GM23338 (cell line): ENCODE measurements at regions not wholly inside any gene's neighbourhood (a gene's known extent, or its start where the extent isn't known, plus 50 kb on each side); places are given as distances from the start of the nearest gene placed in this dataset.

Experiments
- ATAC-seq: fragments of 200-7000 bp; cut with Tn5 transposase; 3 replicates; pipeline ENCODE4 v1.9.1; 2020
- DNase-seq: peaks from one replicate; pipeline ENCODE4 v3.0.0-alpha.2; 2015; ENCODE audit warnings: low spot score
- H2AFZ ChIP-seq: fragments of 200-600 bp; sonication (generic); 2 replicates; pipeline ENCODE4 v1.8.0; 2016; ENCODE audit warnings: antibody characterized with exemption, mild to moderate bottlenecking, moderate library complexity
- H3F3A ChIP-seq: fragments of 200-600 bp; sonication (generic); replicated peaks from 2 replicates; pipeline ENCODE4 v1.8.0; 2017; ENCODE audit warnings: antibody characterized with exemption, mixed run types, low read depth
- H3K27ac ChIP-seq: fragments of 200-600 bp; sonication (generic); 2 replicates; pipeline ENCODE4 v1.6.1; 2016; ENCODE audit warnings: low read depth
- H3K27me3 ChIP-seq: fragments of 200-600 bp; sonication (generic); 2 replicates; pipeline ENCODE4 v1.8.0; 2016; ENCODE audit warnings: mild to moderate bottlenecking, mixed run types, moderate library complexity; ENCODE audit not compliant: insufficient read depth
- H3K36me3 ChIP-seq: fragments of 200-600 bp; sonication (generic); 2 replicates; pipeline ENCODE4 v1.8.0; 2016; ENCODE audit warnings: mild to moderate bottlenecking; ENCODE audit not compliant: insufficient read depth
- H3K4me1 ChIP-seq: fragments of 200-600 bp; sonication (generic); 2 replicates; pipeline ENCODE4 v1.8.0; 2016; ENCODE audit warnings: mild to moderate bottlenecking, moderate library complexity; ENCODE audit not compliant: insufficient read depth
- H3K4me2 ChIP-seq: fragments of 200-600 bp; sonication (generic); 2 replicates; pipeline ENCODE4 v1.7.1; 2017; ENCODE audit warnings: mixed run types
- H3K4me3 ChIP-seq: fragments of 200-600 bp; sonication (generic); 2 replicates; pipeline ENCODE4 v1.6.1; 2016; ENCODE audit warnings: mixed run types
- H3K79me2 ChIP-seq: fragments of 200-600 bp; sonication (generic); replicated peaks from 2 replicates; pipeline ENCODE4 v1.8.0; 2017; ENCODE audit warnings: mild to moderate bottlenecking; ENCODE audit not compliant: insufficient read depth
- H3K9me2 ChIP-seq: fragments of 200-600 bp; sonication (generic); 2 replicates; pipeline ENCODE4 v1.8.0; 2017; ENCODE audit not compliant: insufficient read depth
- H4K20me1 ChIP-seq: fragments of 200-600 bp; sonication (generic); replicated peaks from 2 replicates; pipeline ENCODE4 v1.8.0; 2017; ENCODE audit warnings: mild to moderate bottlenecking; ENCODE audit not compliant: insufficient read depth
- H3K27ac Mint-ChIP-seq: 2 replicates; pipeline ENCODE4 v1.8.0; 2020; ENCODE audit warnings: inconsistent platforms, mild to moderate bottlenecking, moderate library complexity, mixed read lengths
- H3K27me3 Mint-ChIP-seq: 3 replicates; pipeline ENCODE4 v1.8.0; 2022; ENCODE audit warnings: low read depth, mild to moderate bottlenecking, moderate library complexity, mixed read lengths, inconsistent platforms; ENCODE audit not compliant: insufficient read depth, poor library complexity
- H3K36me3 Mint-ChIP-seq: 3 replicates; pipeline ENCODE4 v1.8.0; 2021; ENCODE audit warnings: low read depth, mild to moderate bottlenecking, inconsistent platforms, moderate library complexity, mixed read lengths
- H3K4me1 Mint-ChIP-seq: 3 replicates; pipeline ENCODE4 v1.8.0; 2020; ENCODE audit warnings: mild to moderate bottlenecking, inconsistent platforms, mixed read lengths
- H3K4me3 Mint-ChIP-seq: 3 replicates; pipeline ENCODE4 v1.8.0; 2021; ENCODE audit warnings: moderate library complexity, mild to moderate bottlenecking, inconsistent platforms, mixed read lengths
- H3K9me3 Mint-ChIP-seq: 3 replicates; pipeline ENCODE4 v1.8.0; 2020; ENCODE audit warnings: moderate library complexity, mild to moderate bottlenecking, inconsistent platforms, mixed read lengths
- CREB1 ChIP-seq: fragments of 250-450 bp; sonication (Bioruptor Pico); IDR thresholded peaks from 2 replicates; pipeline ENCODE4 v1.5.0; 2020; ENCODE audit warnings: low read depth, mild to moderate bottlenecking, moderate library complexity
- EZH2 ChIP-seq: fragments of 200-600 bp; sonication (generic); IDR thresholded peaks from one replicate; pipeline ENCODE4 v1.8.0; 2017; ENCODE audit warnings: antibody characterized with exemption, mild to moderate bottlenecking, low read depth; ENCODE audit not compliant: unreplicated experiment
- EZH2phosphoT487 ChIP-seq: fragments of 200-600 bp; sonication (generic); IDR thresholded peaks from one replicate; pipeline ENCODE4 v1.8.1; 2018; ENCODE audit warnings: antibody characterized with exemption; ENCODE audit not compliant: unreplicated experiment
- JUNB ChIP-seq: IDR thresholded peaks from one replicate; pipeline ENCODE4 v1.6.1; 2016; ENCODE audit warnings: antibody characterized with exemption; ENCODE audit not compliant: unreplicated experiment
- NANOG ChIP-seq: IDR thresholded peaks from 2 replicates; pipeline ENCODE4 v1.6.1; 2016; ENCODE audit warnings: antibody characterized with exemption, borderline replicate concordance
- REST ChIP-seq: IDR thresholded peaks from one replicate; pipeline ENCODE4 v1.6.1; 2018; ENCODE audit warnings: antibody characterized with exemption; ENCODE audit not compliant: unreplicated experiment
- ZNF114 ChIP-seq: fragments of 250-450 bp; sonication (Bioruptor Pico); IDR thresholded peaks from 2 replicates; pipeline ENCODE4 v1.5.0; 2020; ENCODE audit warnings: mild to moderate bottlenecking, moderate library complexity
- ZNF331 ChIP-seq: fragments of 250-450 bp; sonication (Bioruptor Pico); IDR thresholded peaks from 2 replicates; pipeline ENCODE4 v1.5.0; 2020; ENCODE audit warnings: low read depth, mild to moderate bottlenecking, moderate library complexity
- TF ChIP-seq, protein P1 (sequence below), 2 experiments: fragments of 200-600 bp in 1 of 2; sonication (generic) in 1 of 2; conservative IDR thresholded peaks; 2 replicates each; pipeline versions ENCODE4 v1.5.1 to v1.6.1; 2016 to 2017; ENCODE audit warnings: antibody characterized with exemption in 2 of 2, low read depth in 2 of 2, mild to moderate bottlenecking in 2 of 2, moderate library complexity in 1 of 2
- TF ChIP-seq, protein P2 (sequence below): IDR thresholded peaks from 2 replicates; pipeline ENCODE4 v1.6.1; 2016; ENCODE audit warnings: antibody characterized with exemption
- TF ChIP-seq, protein P3 (sequence below): fragments of 250-450 bp; sonication (Bioruptor Pico); IDR thresholded peaks from 2 replicates; pipeline ENCODE4 v1.5.0; 2020; ENCODE audit warnings: mild to moderate bottlenecking, moderate library complexity

GRCh38 chr18:24593886-24594285, 133.4 kb downstream of the HRH4 start:
- Histone ChIP-seq H3F3A (no peaks in the 10 kb centered on the region), H4K20me1 (no peaks in the 10 kb centered on the region), H3K27ac (no peak overlapping the region), H3K4me2 (no peak overlapping the region), H3K9me2 (0 out of 2 replicates have a peak, but pooled peaks cover 6% of the 10 kb centered on the region), H3K79me2 (no peaks in the 10 kb centered on the region), H3K27me3 (no peaks in the 10 kb centered on the region), H3K4me3 (no peak overlapping the region), H3K4me1 (no peaks in the 10 kb centered on the region), H3K36me3 (no peaks in the 10 kb centered on the region), H2AFZ (no peak overlapping the region)
- TF ChIP-seq REST = no peak
- TF ChIP-seq CREB1 (CRISPR knock-in tag) = no peak
- TF ChIP-seq, protein P1, sequence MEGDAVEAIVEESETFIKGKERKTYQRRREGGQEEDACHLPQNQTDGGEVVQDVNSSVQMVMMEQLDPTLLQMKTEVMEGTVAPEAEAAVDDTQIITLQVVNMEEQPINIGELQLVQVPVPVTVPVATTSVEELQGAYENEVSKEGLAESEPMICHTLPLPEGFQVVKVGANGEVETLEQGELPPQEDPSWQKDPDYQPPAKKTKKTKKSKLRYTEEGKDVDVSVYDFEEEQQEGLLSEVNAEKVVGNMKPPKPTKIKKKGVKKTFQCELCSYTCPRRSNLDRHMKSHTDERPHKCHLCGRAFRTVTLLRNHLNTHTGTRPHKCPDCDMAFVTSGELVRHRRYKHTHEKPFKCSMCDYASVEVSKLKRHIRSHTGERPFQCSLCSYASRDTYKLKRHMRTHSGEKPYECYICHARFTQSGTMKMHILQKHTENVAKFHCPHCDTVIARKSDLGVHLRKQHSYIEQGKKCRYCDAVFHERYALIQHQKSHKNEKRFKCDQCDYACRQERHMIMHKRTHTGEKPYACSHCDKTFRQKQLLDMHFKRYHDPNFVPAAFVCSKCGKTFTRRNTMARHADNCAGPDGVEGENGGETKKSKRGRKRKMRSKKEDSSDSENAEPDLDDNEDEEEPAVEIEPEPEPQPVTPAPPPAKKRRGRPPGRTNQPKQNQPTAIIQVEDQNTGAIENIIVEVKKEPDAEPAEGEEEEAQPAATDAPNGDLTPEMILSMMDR (conservative IDR thresholded peaks at IDR 0.05; ENCODE audit: low read depth in 2 of 2) = no peak
- TF ChIP-seq ZNF114 (CRISPR knock-in tag) = no peak
- TF ChIP-seq NANOG = no peak
- TF ChIP-seq JUNB = no peak
- TF ChIP-seq, protein P2, sequence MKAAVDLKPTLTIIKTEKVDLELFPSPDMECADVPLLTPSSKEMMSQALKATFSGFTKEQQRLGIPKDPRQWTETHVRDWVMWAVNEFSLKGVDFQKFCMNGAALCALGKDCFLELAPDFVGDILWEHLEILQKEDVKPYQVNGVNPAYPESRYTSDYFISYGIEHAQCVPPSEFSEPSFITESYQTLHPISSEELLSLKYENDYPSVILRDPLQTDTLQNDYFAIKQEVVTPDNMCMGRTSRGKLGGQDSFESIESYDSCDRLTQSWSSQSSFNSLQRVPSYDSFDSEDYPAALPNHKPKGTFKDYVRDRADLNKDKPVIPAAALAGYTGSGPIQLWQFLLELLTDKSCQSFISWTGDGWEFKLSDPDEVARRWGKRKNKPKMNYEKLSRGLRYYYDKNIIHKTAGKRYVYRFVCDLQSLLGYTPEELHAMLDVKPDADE = no peak
- TF ChIP-seq ZNF331 (CRISPR knock-in tag) = no peak
- TF ChIP-seq, protein P3, sequence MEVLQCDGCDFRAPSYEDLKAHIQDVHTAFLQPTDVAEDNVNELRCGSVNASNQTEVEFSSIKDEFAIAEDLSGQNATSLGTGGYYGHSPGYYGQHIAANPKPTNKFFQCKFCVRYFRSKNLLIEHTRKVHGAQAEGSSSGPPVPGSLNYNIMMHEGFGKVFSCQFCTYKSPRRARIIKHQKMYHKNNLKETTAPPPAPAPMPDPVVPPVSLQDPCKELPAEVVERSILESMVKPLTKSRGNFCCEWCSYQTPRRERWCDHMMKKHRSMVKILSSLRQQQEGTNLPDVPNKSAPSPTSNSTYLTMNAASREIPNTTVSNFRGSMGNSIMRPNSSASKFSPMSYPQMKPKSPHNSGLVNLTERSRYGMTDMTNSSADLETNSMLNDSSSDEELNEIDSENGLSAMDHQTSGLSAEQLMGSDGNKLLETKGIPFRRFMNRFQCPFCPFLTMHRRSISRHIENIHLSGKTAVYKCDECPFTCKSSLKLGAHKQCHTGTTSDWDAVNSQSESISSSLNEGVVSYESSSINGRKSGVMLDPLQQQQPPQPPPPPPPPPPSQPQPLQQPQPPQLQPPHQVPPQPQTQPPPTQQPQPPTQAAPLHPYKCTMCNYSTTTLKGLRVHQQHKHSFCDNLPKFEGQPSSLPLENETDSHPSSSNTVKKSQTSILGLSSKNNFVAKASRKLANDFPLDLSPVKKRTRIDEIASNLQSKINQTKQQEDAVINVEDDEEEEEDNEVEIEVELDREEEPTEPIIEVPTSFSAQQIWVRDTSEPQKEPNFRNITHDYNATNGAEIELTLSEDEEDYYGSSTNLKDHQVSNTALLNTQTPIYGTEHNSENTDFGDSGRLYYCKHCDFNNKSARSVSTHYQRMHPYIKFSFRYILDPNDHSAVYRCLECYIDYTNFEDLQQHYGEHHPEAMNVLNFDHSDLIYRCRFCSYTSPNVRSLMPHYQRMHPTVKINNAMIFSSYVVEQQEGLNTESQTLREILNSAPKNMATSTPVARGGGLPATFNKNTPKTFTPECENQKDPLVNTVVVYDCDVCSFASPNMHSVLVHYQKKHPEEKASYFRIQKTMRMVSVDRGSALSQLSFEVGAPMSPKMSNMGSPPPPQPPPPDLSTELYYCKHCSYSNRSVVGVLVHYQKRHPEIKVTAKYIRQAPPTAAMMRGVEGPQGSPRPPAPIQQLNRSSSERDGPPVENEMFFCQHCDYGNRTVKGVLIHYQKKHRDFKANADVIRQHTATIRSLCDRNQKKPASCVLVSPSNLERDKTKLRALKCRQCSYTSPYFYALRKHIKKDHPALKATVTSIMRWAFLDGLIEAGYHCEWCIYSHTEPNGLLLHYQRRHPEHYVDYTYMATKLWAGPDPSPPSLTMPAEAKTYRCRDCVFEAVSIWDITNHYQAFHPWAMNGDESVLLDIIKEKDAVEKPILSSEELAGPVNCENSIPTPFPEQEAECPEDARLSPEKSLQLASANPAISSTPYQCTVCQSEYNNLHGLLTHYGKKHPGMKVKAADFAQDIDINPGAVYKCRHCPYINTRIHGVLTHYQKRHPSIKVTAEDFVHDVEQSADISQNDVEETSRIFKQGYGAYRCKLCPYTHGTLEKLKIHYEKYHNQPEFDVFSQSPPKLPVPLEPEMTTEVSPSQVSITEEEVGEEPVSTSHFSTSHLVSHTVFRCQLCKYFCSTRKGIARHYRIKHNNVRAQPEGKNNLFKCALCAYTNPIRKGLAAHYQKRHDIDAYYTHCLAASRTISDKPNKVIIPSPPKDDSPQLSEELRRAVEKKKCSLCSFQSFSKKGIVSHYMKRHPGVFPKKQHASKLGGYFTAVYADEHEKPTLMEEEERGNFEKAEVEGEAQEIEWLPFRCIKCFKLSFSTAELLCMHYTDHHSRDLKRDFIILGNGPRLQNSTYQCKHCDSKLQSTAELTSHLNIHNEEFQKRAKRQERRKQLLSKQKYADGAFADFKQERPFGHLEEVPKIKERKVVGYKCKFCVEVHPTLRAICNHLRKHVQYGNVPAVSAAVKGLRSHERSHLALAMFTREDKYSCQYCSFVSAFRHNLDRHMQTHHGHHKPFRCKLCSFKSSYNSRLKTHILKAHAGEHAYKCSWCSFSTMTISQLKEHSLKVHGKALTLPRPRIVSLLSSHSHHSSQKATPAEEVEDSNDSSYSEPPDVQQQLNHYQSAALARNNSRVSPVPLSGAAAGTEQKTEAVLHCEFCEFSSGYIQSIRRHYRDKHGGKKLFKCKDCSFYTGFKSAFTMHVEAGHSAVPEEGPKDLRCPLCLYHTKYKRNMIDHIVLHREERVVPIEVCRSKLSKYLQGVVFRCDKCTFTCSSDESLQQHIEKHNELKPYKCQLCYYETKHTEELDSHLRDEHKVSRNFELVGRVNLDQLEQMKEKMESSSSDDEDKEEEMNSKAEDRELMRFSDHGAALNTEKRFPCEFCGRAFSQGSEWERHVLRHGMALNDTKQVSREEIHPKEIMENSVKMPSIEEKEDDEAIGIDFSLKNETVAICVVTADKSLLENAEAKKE = no peak
- no peak for TF ChIP-seq EZH2
- TF ChIP-seq EZH2phosphoT487 = no peak
- Mint-ChIP-seq H3K27me3 (peaks cover 1% of the 10 kb centered on the region), H3K27ac (no peak overlapping the region), H3K4me1 (0 out of 3 replicates have a peak, but pooled peaks cover 3% of the 10 kb centered on the region), H3K9me3 (peaks cover 14% of the 10 kb centered on the region), H3K4me3 (no peak overlapping the region), H3K36me3 (peaks cover 5% of the 10 kb centered on the region; the same call in 1 of the 3 replicates)
- ATAC-seq = no peak
- DNase-seq = no peak
